HEK293T (cell line): ENCODE measurements at regions not wholly inside any gene's neighbourhood (a gene's known extent, or its start where the extent isn't known, plus 50 kb on each side); places are given as distances from the start of the nearest gene placed in this dataset.
"Not testable (repeated sequence)": the region's sequence is repeated elsewhere in the genome, so short reads cannot be mapped to it uniquely, and the experiment has no call there.

ENCODE experiments used
- CTCF ChIA-PET: fragments of 350-600 bp; formaldehyde crosslinking; extraction: SDS; loops from one replicate; lab custom pipeline; 2021; ENCODE audit warnings: antibody characterized with exemption, inconsistent platforms; lab: Yijun Ruan, JAX
- POLR2A ChIA-PET: fragments of 350-600 bp; formaldehyde crosslinking; extraction: SDS; loops from one replicate; lab custom pipeline; 2020; ENCODE audit warnings: antibody characterized with exemption, inconsistent platforms; lab: Yijun Ruan, JAX
- DNase-seq: peaks from one replicate; pipeline ENCODE4 v3.0.0; 2012; ENCODE audit warnings: mixed read lengths; ENCODE audit errors: extremely low spot score
- ARNT ChIP-seq: fragments of 450-650 bp; IDR thresholded peaks from 2 replicates; pipeline ENCODE4 v1.6.1; 2017; ENCODE audit warnings: mild to moderate bottlenecking
- BHLHE40 ChIP-seq: fragments of 450-650 bp; IDR thresholded peaks from 2 replicates; pipeline ENCODE4 v1.6.1; 2016; ENCODE audit warnings: mild to moderate bottlenecking, moderate library complexity, borderline replicate concordance
- CTBP1 ChIP-seq: fragments of 450-650 bp; IDR thresholded peaks from 2 replicates; pipeline ENCODE4 v1.6.1; 2016; ENCODE audit warnings: borderline replicate concordance
- ELF4 ChIP-seq: fragments of 450-650 bp; IDR thresholded peaks from 2 replicates; pipeline ENCODE4 v1.6.1; 2017; ENCODE audit warnings: antibody characterized with exemption
- FOXA1 ChIP-seq: fragments of 450-650 bp; IDR thresholded peaks from 2 replicates; pipeline ENCODE4 v1.6.1; 2016; ENCODE audit warnings: mild to moderate bottlenecking
- FOXK2 ChIP-seq: fragments of 450-650 bp; IDR thresholded peaks from 2 replicates; pipeline ENCODE4 v1.6.1; 2016; ENCODE audit warnings: mild to moderate bottlenecking
- FOXM1 ChIP-seq: fragments of 450-650 bp; IDR thresholded peaks from 2 replicates; pipeline ENCODE4 v1.6.1; 2017; ENCODE audit warnings: mild to moderate bottlenecking, borderline replicate concordance
- HDGF ChIP-seq: fragments of 450-650 bp; IDR thresholded peaks from 2 replicates; pipeline ENCODE4 v1.6.1; 2017; ENCODE audit warnings: antibody characterized with exemption, borderline replicate concordance
- L3MBTL2 ChIP-seq: fragments of 450-650 bp; conservative IDR thresholded peaks from 2 replicates; pipeline ENCODE4 v1.6.1; 2016; ENCODE audit warnings: mild to moderate bottlenecking
- LEF1 ChIP-seq: fragments of 450-650 bp; IDR thresholded peaks from 2 replicates; pipeline ENCODE4 v1.6.1; 2017; ENCODE audit warnings: mild to moderate bottlenecking, borderline replicate concordance
- NFRKB ChIP-seq: fragments of 450-650 bp; IDR thresholded peaks from 2 replicates; pipeline ENCODE4 v1.6.1; 2016; ENCODE audit warnings: mild to moderate bottlenecking, moderate library complexity
- PKNOX1 ChIP-seq: fragments of 450-650 bp; IDR thresholded peaks from 2 replicates; pipeline ENCODE4 v1.6.1; 2016
- SP1 ChIP-seq: fragments of 450-650 bp; IDR thresholded peaks from 2 replicates; pipeline ENCODE4 v1.6.1; 2017
- SUZ12 ChIP-seq: fragments of 450-650 bp; IDR thresholded peaks from 2 replicates; pipeline ENCODE4 v1.6.1; 2016; ENCODE audit warnings: mild to moderate bottlenecking
- TARDBP ChIP-seq: fragments of 450-650 bp; IDR thresholded peaks from 2 replicates; pipeline ENCODE4 v1.6.1; 2016
- ZNF384 ChIP-seq: fragments of 450-650 bp; IDR thresholded peaks from 2 replicates; pipeline ENCODE4 v1.6.1; 2016

GRCh38 chr20:11499101-11499634, 418.5 kb upstream of the BTBD3 start:
- DNase-seq = no peak
- ChIA-PET POLR2A (no interaction called here), CTCF (no interaction called here)
- TF ChIP-seq FOXK2 (no peak), BHLHE40 (no peak), SP1 (no peak), FOXA1 (no peak), PKNOX1 (no peak), L3MBTL2 (no peak), SUZ12 (no peak), CTBP1 (no peak), ELF4 (no peak), ZNF384 (no peak), ARNT (no peak), LEF1 (no peak), TARDBP (no peak), HDGF (no peak), NFRKB (no peak), FOXM1 (no peak)

- ChIA-PET CTCF (no interaction called here), POLR2A (no interaction called here)
- TF ChIP-seq ZNF384 (no peak), FOXM1 (no peak), L3MBTL2 (no peak), PKNOX1 (no peak), SP1 (no peak)
- no peak for DNase-seq
Observed at GRCh38 chr20:11502061-11502460, 415.6 kb upstream of the BTBD3 start.

- POLR2A ChIA-PET = no interaction called here
- no peak for DNase-seq
- CTCF ChIA-PET = no interaction called here
- TF ChIP-seq PKNOX1 = no peak
- no peak for TF ChIP-seq SP1
Observed at GRCh38 chr20:11502671-11503070, 415.0 kb upstream of the BTBD3 start.

- TF ChIP-seq FOXM1 (no peak), FOXK2 (no peak), CTBP1 (no peak), FOXA1 (no peak), ELF4 (no peak), NFRKB (no peak), HDGF (no peak), L3MBTL2 (no peak), SP1 (no peak), SUZ12 (no peak), LEF1 (no peak), TARDBP (no peak), ARNT (no peak), BHLHE40 (no peak)
- POLR2A ChIA-PET = no interaction called here
- CTCF ChIA-PET = no interaction called here
- no peak for DNase-seq
Observed at GRCh38 chr20:11509776-11510175, 407.9 kb upstream of the BTBD3 start.

- no peak for TF ChIP-seq ELF4
- no peak for TF ChIP-seq SP1
- no peak for TF ChIP-seq HDGF
- no peak for TF ChIP-seq L3MBTL2
- no peak for TF ChIP-seq FOXA1
- TF ChIP-seq LEF1 = no peak
- ChIA-PET POLR2A (no interaction called here), CTCF (no interaction called here)
- no peak for DNase-seq
Observed at GRCh38 chr20:11511821-11512220, 405.9 kb upstream of the BTBD3 start.

GRCh38 chr20:11513241-11513745, 404.4 kb upstream of the BTBD3 start:
- POLR2A ChIA-PET, CTCF ChIA-PET, DNase-seq: not testable (repeated sequence)

- DNase-seq = no peak
- ChIA-PET CTCF (no interaction called here), POLR2A (no interaction called here)
- TF ChIP-seq CTBP1 (no peak), FOXM1 (no peak), ZNF384 (no peak), HDGF (no peak), FOXK2 (no peak), NFRKB (no peak), FOXA1 (no peak), LEF1 (no peak), TARDBP (no peak), PKNOX1 (no peak), BHLHE40 (no peak), ELF4 (no peak), L3MBTL2 (no peak), ARNT (no peak), SUZ12 (no peak), SP1 (no peak)
Observed at GRCh38 chr20:11516448-11516847, 401.2 kb upstream of the BTBD3 start.
